Caco-2 (cell line): ENCODE measurements at regions not wholly inside any gene's neighbourhood (a gene's known extent, or its start where the extent isn't known, plus 50 kb on each side); places are given as distances from the start of the nearest gene placed in this dataset.

Experiments used
- BruUV-seq: library from RNA; stranded (reverse); fragments of 400-500 nt; replicated peaks from 2 replicates; lab custom pipeline; 2021; lab: Mats Ljungman, UMichigan
- CTCF ChIA-PET: fragments of 300-600 bp; sonication (Branson Sonifier 250); formaldehyde crosslinking; loops from one replicate; lab custom pipeline; 2022; ENCODE audit warnings: antibody characterized with exemption; lab: Charles Lee
- POLR2A ChIA-PET: fragments of 300-600 bp; sonication (Branson Sonifier 250); formaldehyde crosslinking; loops from one replicate; lab custom pipeline; 2022; ENCODE audit warnings: antibody characterized with exemption; lab: Charles Lee
- DNase-seq, 2 experiments: peaks; one replicate each; pipeline versions ENCODE4 v3.0.0 to v3.0.0-alpha.2; 2020 to 2022
- H3K27me3 ChIP-seq: replicated peaks from 2 replicates; pipeline ENCODE4 v1.6.0; 2011; ENCODE audit warnings: low read length; ENCODE audit not compliant: control insufficient read depth, insufficient read depth
- H3K36me3 ChIP-seq: 2 replicates; pipeline ENCODE4 v1.5.1; 2011; ENCODE audit warnings: low read length; ENCODE audit not compliant: control insufficient read depth, insufficient read depth
- H3K4me1 ChIP-seq: fragments of 250-450 bp; sonication (Bioruptor Pico); 2 replicates; pipeline ENCODE4 v1.5.1; 2020; ENCODE audit warnings: mild to moderate bottlenecking
- H3K4me3 ChIP-seq: 2 replicates; pipeline ENCODE4 v1.5.1; 2011; ENCODE audit warnings: low read depth, mild to moderate bottlenecking, control low read depth, low read length
- H3K9me3 ChIP-seq: fragments of 250-450 bp; sonication (Bioruptor Pico); 2 replicates; pipeline ENCODE4 v1.5.1; 2020; ENCODE audit warnings: mild to moderate bottlenecking, moderate library complexity
- H3K27ac Mint-ChIP-seq: one replicate; pipeline ENCODE4 v1.8.0; 2022; ENCODE audit warnings: mixed read lengths; ENCODE audit not compliant: unreplicated experiment
- H3K27me3 Mint-ChIP-seq: one replicate; pipeline ENCODE4 v1.8.0; 2022; ENCODE audit warnings: mixed read lengths; ENCODE audit not compliant: insufficient read depth, unreplicated experiment
- H3K36me3 Mint-ChIP-seq: one replicate; pipeline ENCODE4 v1.8.0; 2022; ENCODE audit warnings: mild to moderate bottlenecking, mixed read lengths; ENCODE audit not compliant: insufficient read depth, unreplicated experiment
- H3K4me1 Mint-ChIP-seq: one replicate; pipeline ENCODE4 v1.8.0; 2022; ENCODE audit warnings: low read depth, mixed read lengths; ENCODE audit not compliant: unreplicated experiment
- H3K4me3 Mint-ChIP-seq: one replicate; pipeline ENCODE4 v1.8.0; 2022; ENCODE audit warnings: mild to moderate bottlenecking, moderate library complexity, mixed read lengths; ENCODE audit not compliant: unreplicated experiment
- H3K9me3 Mint-ChIP-seq: one replicate; pipeline ENCODE4 v1.8.0; 2022; ENCODE audit warnings: mixed read lengths; ENCODE audit not compliant: unreplicated experiment
- intact Hi-C: fragments of 100-400 bp; cut with micrococcal nuclease; formaldehyde crosslinking; loops from one replicate; pipeline ENCODE4 v1.10.0; 2022; ENCODE audit not compliant: unreplicated experiment
- TF ChIP-seq, protein P1 (sequence below), 2 experiments: fragments of 200-600 bp in 1 of 2; IDR thresholded peaks; 1 replicate in 1 of 2; 2 replicates in 1 of 2; pipeline versions ENCODE4 v1.5.1 to v1.8.0; 2011 to 2022; ENCODE audit warnings: antibody characterized with exemption in 1 of 2, control low read depth in 1 of 2, inconsistent platforms in 1 of 2, low read depth in 1 of 2, low read length in 1 of 2, mild to moderate bottlenecking in 1 of 2, moderate library complexity in 1 of 2; ENCODE audit not compliant: insufficient read depth in 1 of 2, severe bottlenecking in 1 of 2, unreplicated experiment in 1 of 2

DNA sequence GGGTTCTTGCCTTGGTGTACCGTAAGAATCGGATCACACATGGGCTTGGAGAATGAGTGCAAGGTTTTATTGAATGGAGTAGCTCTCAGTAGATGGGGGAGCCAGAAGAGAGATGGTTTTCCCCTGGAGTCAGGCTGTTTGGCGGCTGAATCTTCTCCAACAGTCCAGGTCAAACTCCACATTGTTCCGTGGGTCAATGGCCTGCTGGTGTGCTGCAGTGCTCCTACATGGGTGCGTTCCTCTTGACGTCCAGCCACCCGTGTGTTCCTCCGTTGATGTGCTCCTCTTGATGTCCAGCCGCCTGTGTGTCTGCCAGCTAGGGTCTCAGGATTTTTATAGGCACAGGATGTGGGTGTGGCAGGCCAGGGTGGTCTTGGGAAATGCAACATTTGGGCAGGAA is 69.3 kb upstream of the AGBL1 start:
- intact Hi-C loops = no loop called here
- Histone ChIP-seq H3K27me3 (no peaks in the 10 kb centered on the region), H3K9me3 (no peaks in the 10 kb centered on the region), H3K4me3 (no peak overlapping the region), H3K4me1 (no peaks in the 10 kb centered on the region), H3K36me3 (no peaks in the 10 kb centered on the region)
- POLR2A ChIA-PET = no interaction called here
- no peak for DNase-seq
- no peak overlapping the region for H3K4me3 Mint-ChIP-seq
- TF ChIP-seq, protein P1, sequence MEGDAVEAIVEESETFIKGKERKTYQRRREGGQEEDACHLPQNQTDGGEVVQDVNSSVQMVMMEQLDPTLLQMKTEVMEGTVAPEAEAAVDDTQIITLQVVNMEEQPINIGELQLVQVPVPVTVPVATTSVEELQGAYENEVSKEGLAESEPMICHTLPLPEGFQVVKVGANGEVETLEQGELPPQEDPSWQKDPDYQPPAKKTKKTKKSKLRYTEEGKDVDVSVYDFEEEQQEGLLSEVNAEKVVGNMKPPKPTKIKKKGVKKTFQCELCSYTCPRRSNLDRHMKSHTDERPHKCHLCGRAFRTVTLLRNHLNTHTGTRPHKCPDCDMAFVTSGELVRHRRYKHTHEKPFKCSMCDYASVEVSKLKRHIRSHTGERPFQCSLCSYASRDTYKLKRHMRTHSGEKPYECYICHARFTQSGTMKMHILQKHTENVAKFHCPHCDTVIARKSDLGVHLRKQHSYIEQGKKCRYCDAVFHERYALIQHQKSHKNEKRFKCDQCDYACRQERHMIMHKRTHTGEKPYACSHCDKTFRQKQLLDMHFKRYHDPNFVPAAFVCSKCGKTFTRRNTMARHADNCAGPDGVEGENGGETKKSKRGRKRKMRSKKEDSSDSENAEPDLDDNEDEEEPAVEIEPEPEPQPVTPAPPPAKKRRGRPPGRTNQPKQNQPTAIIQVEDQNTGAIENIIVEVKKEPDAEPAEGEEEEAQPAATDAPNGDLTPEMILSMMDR (IDR thresholded peaks at IDR 0.05; ENCODE audit: insufficient read depth in 1 of 2, low read depth in 1 of 2, low read length in 1 of 2, severe bottlenecking in 1 of 2, unreplicated experiment in 1 of 2) = no peak
- H3K27me3 Mint-ChIP-seq = peaks cover 6% of the 10 kb centered on the region
- no TSS peak for BruUV-seq
- H3K4me1 Mint-ChIP-seq = no peaks in the 10 kb centered on the region
- no peak overlapping the region for H3K27ac Mint-ChIP-seq
- no peaks in the 10 kb centered on the region for H3K9me3 Mint-ChIP-seq
- H3K36me3 Mint-ChIP-seq = no peaks in the 10 kb centered on the region
- CTCF ChIA-PET = no interaction called here

- TF ChIP-seq, protein P1 (IDR thresholded peaks at IDR 0.05; ENCODE audit: insufficient read depth in 1 of 2, low read depth in 1 of 2, low read length in 1 of 2, severe bottlenecking in 1 of 2, unreplicated experiment in 1 of 2) = no peak
- CTCF ChIA-PET = no interaction called here
- H3K36me3 ChIP-seq = no peaks in the 10 kb centered on the region
- H3K27ac Mint-ChIP-seq = no peak overlapping the region
- no peaks in the 10 kb centered on the region for H3K9me3 ChIP-seq
- H3K4me1 Mint-ChIP-seq = no peaks in the 10 kb centered on the region
- no peaks in the 10 kb centered on the region for H3K9me3 Mint-ChIP-seq
- no peaks in the 10 kb centered on the region for H3K4me1 ChIP-seq
- intact Hi-C loops = no loop called here
- POLR2A ChIA-PET = no interaction called here
- no peaks in the 10 kb centered on the region for H3K36me3 Mint-ChIP-seq
- H3K4me3 ChIP-seq = no peak overlapping the region
- H3K27me3 ChIP-seq = no peaks in the 10 kb centered on the region
- no peak overlapping the region for H3K4me3 Mint-ChIP-seq
- BruUV-seq = no TSS peak
- H3K27me3 Mint-ChIP-seq = peaks cover 6% of the 10 kb centered on the region
- no peak for DNase-seq
Measured at GRCh38 chr15:86010891-86011290, 68.8 kb upstream of the AGBL1 start.

DNA sequence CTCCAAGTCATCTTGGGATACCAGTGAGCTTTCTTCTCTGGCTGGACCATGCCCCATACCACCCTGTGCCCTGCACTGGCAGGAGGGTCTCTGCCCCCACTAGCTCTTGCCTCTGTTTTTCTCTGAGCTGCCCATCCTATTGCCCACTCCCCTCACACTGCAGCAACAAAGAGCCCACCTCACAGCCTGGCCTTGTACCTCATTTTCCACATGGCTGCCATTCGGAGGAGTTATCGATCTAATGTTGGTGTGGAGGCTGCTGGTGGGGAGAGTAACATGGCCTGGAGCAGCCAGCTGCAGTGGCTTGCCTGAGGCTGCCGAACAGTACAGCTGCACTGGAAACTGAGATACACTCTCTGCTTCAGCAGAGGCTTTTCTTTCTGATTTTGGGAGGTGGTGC is 65.7 kb upstream of the AGBL1 start:
- Mint-ChIP-seq H3K4me3 (no peak overlapping the region), H3K4me1 (no peaks in the 10 kb centered on the region), H3K36me3 (no peaks in the 10 kb centered on the region), H3K9me3 (no peaks in the 10 kb centered on the region), H3K27me3 (no peaks in the 10 kb centered on the region), H3K27ac (no peak overlapping the region)
- H3K27me3 ChIP-seq = no peaks in the 10 kb centered on the region
- no peaks in the 10 kb centered on the region for H3K9me3 ChIP-seq
- TF ChIP-seq, protein P1 (IDR thresholded peaks at IDR 0.05; ENCODE audit: insufficient read depth in 1 of 2, low read depth in 1 of 2, low read length in 1 of 2, severe bottlenecking in 1 of 2, unreplicated experiment in 1 of 2) = no peak
- ChIA-PET CTCF (no interaction called here), POLR2A (no interaction called here)
- intact Hi-C loops = no loop called here
- no peak overlapping the region for H3K4me3 ChIP-seq
- no peaks in the 10 kb centered on the region for H3K36me3 ChIP-seq
- no TSS peak for BruUV-seq
- H3K4me1 ChIP-seq = no peaks in the 10 kb centered on the region
- no peak for DNase-seq
